Stimulated activated CD4-positive, alpha-beta T cell treated with anti-CD3 and anti-CD28 coated beads, Interleukin-1b, Interleukin-23, amount 100 ng/mL, for 4 hours (primary cell): ENCODE measurements at regions not wholly inside any gene's neighbourhood (a gene's known extent, or its start where the extent isn't known, plus 50 kb on each side); places are given as distances from the start of the nearest gene placed in this dataset.
"Not testable (repeated sequence)": the region's sequence is repeated elsewhere in the genome, so short reads cannot be mapped to it uniquely, and the experiment has no call there.

Source experiments
- DNase-seq, 2 donors: peaks; one replicate each; pipeline ENCODE4 v3.0.0-alpha.2; 2020; ENCODE audit warnings: low read depth in 2 of 2

- DNase-seq: no peak
These were observed 474.2 kb upstream of the SLC10A2 start for GRCh38 chr13:103540382-103540765.

- DNase-seq: no peak
These were observed 473.6 kb upstream of the SLC10A2 start for GRCh38 chr13:103539721-103540381.

- no peak for DNase-seq
These were observed 473.0 kb upstream of the SLC10A2 start for GRCh38 chr13:103539265-103539664.

- no peak for DNase-seq
These were observed 471.4 kb upstream of the SLC10A2 start for GRCh38 chr13:103537616-103538015.

- no peak for DNase-seq
These were observed 465.1 kb upstream of the SLC10A2 start for GRCh38 chr13:103531278-103531677.

- no peak for DNase-seq
These were observed 462.2 kb upstream of the SLC10A2 start for GRCh38 chr13:103528437-103528836.

GRCh38 chr13:103525530-103525929, 459.3 kb upstream of the SLC10A2 start:
- no peak for DNase-seq

GRCh38 chr13:103523858-103524257, 457.6 kb upstream of the SLC10A2 start:
- DNase-seq: no peak

GRCh38 chr13:103521532-103521931, 455.3 kb upstream of the SLC10A2 start:
- no peak for DNase-seq

GRCh38 chr13:103517768-103518102, 451.5 kb upstream of the SLC10A2 start:
- DNase-seq: no peak

- no peak for DNase-seq
These were observed 451.0 kb upstream of the SLC10A2 start for GRCh38 chr13:103517066-103517767.

GRCh38 chr13:103516015-103516795, 450.0 kb upstream of the SLC10A2 start:
- no peak for DNase-seq

GRCh38 chr13:103515410-103515809, 449.2 kb upstream of the SLC10A2 start:
- DNase-seq: no peak

GRCh38 chr13:103514619-103515018, 448.4 kb upstream of the SLC10A2 start:
- no peak for DNase-seq

GRCh38 chr13:103514188-103514587, 448.0 kb upstream of the SLC10A2 start:
- no peak for DNase-seq

- DNase-seq: no peak
These were observed 443.9 kb upstream of the SLC10A2 start for GRCh38 chr13:103510007-103510535.

- no peak for DNase-seq
These were observed 431.2 kb upstream of the SLC10A2 start for GRCh38 chr13:103497404-103497803.

GRCh38 chr13:103487841-103488240, 421.6 kb upstream of the SLC10A2 start:
- DNase-seq: no peak

GRCh38 chr13:103473081-103473480, 406.9 kb upstream of the SLC10A2 start:
- DNase-seq: no peak

- DNase-seq: no peak
These were observed 405.7 kb upstream of the SLC10A2 start for GRCh38 chr13:103471896-103472295.

- DNase-seq: no peak
These were observed 403.6 kb upstream of the SLC10A2 start for GRCh38 chr13:103469771-103470170.

- DNase-seq: no peak
These were observed 400.5 kb upstream of the SLC10A2 start for GRCh38 chr13:103466761-103467160.

GRCh38 chr13:103460246-103460645, 394.0 kb upstream of the SLC10A2 start:
- DNase-seq: not testable (repeated sequence)
